GM10248 (cell line): ENCODE measurements at regions not wholly inside any gene's neighbourhood (a gene's known extent, or its start where the extent isn't known, plus 50 kb on each side); places are given as distances from the start of the nearest gene placed in this dataset.
A peak's percentile ranks its signal among the peaks of the same experiment; 100 is the strongest.

Experiments
- CTCF ChIA-PET: fragments of 300-600 bp; sonication (Branson Sonifier 250); formaldehyde crosslinking; extraction: SDS; loops from one replicate; lab custom pipeline; 2021; ENCODE audit warnings: antibody characterized with exemption; lab: Yijun Ruan, JAX
- POLR2A ChIA-PET: fragments of 350-650 bp; sonication (Branson Sonifier 250); formaldehyde crosslinking; extraction: SDS; loops from one replicate; lab custom pipeline; 2020; ENCODE audit warnings: antibody characterized with exemption; lab: Yijun Ruan, JAX
- DNase-seq: peaks from one replicate; pipeline ENCODE4 v3.0.0; 2012; ENCODE audit errors: extremely low spot score
- TF ChIP-seq, protein P1 (sequence below): IDR thresholded peaks from 2 replicates; pipeline ENCODE4 v1.5.1; 2012; ENCODE audit warnings: mild to moderate bottlenecking, low read depth; ENCODE audit errors: extremely low read depth, missing control alignments, control extremely low read depth

DNA sequence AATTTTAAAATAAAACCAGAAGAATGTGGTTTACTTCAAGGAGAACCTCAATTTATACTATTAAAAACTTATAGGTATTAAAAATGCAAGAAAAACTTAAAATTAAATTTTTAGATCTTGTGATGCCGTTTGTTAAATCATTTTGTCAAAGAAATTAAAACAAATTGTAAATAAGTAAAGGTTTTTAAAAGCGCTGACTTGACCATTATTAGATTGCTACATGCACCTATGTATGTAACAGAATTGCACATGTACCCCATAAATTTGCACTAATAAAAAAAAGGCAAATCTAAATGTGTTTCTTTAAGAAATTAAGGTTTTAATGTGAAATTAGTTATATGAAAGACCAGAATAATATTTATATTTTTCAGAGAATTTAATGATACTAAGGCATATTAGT, 156.1 kb downstream of the LARP7 start:
- ChIA-PET CTCF (no interaction called here), POLR2A (no interaction called here)
- TF ChIP-seq, protein P1, sequence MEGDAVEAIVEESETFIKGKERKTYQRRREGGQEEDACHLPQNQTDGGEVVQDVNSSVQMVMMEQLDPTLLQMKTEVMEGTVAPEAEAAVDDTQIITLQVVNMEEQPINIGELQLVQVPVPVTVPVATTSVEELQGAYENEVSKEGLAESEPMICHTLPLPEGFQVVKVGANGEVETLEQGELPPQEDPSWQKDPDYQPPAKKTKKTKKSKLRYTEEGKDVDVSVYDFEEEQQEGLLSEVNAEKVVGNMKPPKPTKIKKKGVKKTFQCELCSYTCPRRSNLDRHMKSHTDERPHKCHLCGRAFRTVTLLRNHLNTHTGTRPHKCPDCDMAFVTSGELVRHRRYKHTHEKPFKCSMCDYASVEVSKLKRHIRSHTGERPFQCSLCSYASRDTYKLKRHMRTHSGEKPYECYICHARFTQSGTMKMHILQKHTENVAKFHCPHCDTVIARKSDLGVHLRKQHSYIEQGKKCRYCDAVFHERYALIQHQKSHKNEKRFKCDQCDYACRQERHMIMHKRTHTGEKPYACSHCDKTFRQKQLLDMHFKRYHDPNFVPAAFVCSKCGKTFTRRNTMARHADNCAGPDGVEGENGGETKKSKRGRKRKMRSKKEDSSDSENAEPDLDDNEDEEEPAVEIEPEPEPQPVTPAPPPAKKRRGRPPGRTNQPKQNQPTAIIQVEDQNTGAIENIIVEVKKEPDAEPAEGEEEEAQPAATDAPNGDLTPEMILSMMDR, result no peak
- no peak for DNase-seq

DNA sequence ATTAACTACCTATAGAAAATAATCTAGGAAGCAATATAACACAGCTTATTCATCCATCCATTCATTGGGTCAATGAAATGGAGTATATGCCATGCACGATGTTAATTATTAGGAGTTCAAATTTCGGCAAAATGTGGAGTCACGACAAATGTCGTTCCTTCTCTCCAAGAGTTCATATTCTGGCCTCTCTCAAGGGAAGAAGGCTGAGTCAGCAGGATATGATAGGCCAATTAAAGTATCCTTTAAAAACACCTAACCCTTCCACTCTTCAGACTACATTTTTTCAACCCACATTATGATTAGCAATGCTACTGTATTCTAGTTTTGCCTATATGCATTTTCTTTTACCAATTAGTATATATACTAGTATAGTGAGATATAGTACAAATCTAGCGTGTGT, 163.1 kb downstream of the LARP7 start:
- TF ChIP-seq, protein P1, result no peak
- POLR2A ChIA-PET, result no interaction called here
- CTCF ChIA-PET, result interaction anchor here (0.9 to 1.2 kb wide), 3 partner anchors 11 to 171 kb away, joined by 3 read pairs; no protein-coding TSS in a partner anchor
- DNase-seq, result no peak

DNA sequence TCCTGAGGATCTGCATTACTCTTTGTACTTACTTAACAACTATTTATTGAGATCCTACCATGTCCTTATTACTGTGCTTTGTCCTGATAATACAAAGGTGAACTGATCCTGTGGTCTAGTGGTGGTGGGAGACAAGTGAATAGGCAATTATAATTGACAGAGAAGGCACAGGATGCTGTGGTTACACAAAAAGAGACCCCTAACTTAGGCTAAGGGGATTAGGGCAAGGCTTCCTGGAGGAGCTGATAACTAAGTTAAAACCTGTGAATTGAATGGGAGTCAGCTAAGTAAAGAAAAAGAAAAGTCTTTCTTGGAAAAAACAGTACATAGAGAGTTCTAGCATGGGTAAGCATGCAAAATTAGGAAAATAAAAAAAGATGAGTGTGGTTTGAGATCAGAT, 164.4 kb downstream of the LARP7 start:
- TF ChIP-seq, protein P1, result no peak
- POLR2A ChIA-PET, result no interaction called here
- CTCF ChIA-PET, result interaction anchor here (1.2 to 1.6 kb wide), 2 partner anchors 18 to 169 kb away, joined by 3 to 4 read pairs; no protein-coding TSS in a partner anchor
- DNase-seq, result no peak

DNA sequence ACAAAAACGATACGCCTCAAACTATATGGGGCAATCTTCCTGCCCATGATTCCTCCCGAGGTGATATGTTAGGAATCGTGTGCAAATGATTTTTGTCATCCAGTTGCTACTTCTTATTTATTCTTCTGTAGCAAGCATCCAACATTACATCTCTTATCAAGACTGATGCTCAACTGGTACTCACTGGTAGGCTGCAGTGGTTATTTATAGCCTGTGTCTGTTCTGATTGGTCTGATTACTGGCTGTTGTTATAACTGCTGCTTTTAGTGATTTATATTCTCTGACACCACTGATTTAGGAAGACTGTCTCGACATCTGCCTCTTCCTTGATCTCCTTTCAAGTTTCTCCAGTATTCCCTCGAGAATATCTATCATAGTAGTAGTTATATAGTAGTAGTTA, 165.8 kb downstream of the LARP7 start:
- TF ChIP-seq, protein P1, result no peak
- CTCF ChIA-PET, result no interaction called here
- POLR2A ChIA-PET, result no interaction called here
- no peak for DNase-seq

DNA sequence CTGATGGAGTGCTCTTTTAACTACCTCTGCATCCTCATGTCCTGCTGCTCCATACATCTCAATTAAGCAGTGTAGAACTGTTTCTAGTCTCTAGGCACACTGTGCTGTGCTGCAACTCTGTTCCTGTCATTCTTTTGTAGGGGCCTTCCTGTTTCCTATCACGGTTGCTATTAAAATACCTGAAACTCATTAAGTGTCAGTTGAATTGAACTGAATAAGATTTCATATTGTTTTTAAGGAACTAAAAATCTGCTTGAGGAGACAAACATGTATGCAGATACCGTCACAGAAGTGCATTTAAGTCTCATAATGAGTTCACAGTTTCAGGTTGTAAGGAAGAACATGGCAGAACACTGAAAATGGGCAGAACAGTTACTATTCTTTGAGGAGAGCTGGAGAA, 170.1 kb downstream of the LARP7 start:
- TF ChIP-seq, protein P1, result no peak
- CTCF ChIA-PET, result interaction anchor here (1.2 kb wide), 1 partner anchor 10 kb away, joined by 3 read pairs; no protein-coding TSS in a partner anchor
- peak; percentile 47 for DNase-seq
- POLR2A ChIA-PET, result no interaction called here

DNA sequence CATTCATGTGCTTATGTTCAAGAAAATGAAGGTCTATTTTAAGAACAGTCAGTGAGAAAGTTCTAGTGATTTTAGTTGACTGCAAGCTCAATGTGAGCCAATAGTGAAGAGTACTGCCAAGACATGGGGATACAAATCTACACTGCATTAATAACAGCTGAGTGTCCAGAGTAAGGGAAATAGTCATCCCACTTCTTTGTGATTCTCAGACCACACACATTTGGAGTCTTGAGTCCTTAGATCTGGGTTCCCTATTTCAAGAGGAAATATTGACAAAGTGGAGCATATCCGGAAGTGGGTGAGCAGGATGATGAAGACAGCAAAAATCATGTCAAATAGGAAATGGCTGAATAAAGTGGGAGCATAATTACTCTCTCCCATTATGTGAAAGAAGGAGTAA, 171.1 kb downstream of the LARP7 start:
- TF ChIP-seq, protein P1, result no peak
- POLR2A ChIA-PET, result no interaction called here
- no peak for DNase-seq
- CTCF ChIA-PET, result interaction anchor here (1.2 kb wide), 1 partner anchor 11 kb away, joined by 3 read pairs; no protein-coding TSS in a partner anchor

DNA sequence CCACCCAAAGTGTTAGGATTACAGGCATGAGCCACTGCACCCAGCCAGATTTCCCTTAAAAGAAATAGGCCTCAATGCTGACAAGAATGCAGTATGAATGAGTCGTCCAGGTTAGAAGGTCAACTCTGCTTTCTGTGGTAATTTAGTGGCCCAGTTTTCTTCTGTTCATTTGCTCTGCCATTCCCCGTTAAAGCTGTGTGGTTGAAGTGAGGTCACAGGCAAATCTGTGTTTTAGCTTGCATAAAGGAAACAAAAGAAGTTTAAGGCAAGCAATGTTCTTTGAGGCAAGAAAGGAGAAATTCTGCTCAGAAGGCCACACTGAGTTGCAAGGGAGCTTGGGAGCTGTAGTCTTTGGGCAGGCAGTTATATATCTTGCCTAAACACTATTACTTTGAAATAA, 176.8 kb downstream of the LARP7 start:
- peak; percentile 30 for DNase-seq
- ChIA-PET CTCF (interaction anchor here (1.3 to 1.5 kb wide), 3 partner anchors 10 to 31 kb away, joined by 3 to 6 read pairs (median 3); no protein-coding TSS in a partner anchor), POLR2A (no interaction called here)
- TF ChIP-seq, protein P1, result no peak
